NCI-H2107 (cell line): ENCODE measurements at regions not wholly inside any gene's neighbourhood (a gene's known extent, or its start where the extent isn't known, plus 50 kb on each side); places are given as distances from the start of the nearest gene placed in this dataset.

Experiments used
- DNase-seq: peaks from one replicate; lab custom pipeline; 2025; lab: John Stamatoyannopoulos, UW

DNA sequence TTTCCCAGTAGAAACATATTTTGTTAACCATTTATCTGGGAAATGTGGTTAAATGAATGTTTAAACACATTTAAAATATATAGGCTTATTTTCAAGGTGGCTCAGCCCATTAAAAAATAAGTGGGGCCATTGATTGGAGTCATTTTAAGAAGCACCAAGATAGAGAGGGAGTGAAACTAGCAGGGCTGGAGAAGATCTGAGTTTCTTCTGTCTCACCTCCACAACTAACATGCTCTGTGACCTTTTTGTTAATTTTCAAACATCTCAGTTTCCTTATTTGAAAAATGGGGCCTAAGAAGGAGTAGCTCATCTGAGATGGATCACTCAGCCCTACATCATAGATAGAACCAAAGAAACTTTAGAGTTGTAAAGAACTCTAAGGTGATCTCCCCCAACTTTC is 254.8 kb downstream of the KCNS3 start:
- DNase-seq: no peak

- no peak for DNase-seq
Measured at GRCh38 chr2:18132697-18133096, 254.2 kb downstream of the KCNS3 start.

DNA sequence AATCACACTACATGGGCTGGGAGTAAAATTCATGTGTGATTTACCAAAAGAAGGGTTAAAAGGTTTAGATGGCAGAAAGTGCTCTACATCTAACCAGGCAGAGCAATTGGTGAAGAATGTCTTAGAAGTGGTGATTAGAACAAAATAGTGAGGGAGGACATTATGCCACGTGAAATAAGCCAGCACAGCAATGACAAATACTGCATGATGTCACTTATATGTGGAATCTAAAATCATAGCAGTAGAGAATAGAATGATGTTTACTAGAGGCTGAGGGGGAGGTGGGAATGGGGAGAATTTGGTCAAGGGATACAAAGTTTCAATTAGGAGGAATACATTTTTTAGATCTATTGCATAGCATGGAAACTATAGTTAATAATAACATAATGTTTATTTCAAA is 253.3 kb downstream of the KCNS3 start:
- DNase-seq: no peak

DNA sequence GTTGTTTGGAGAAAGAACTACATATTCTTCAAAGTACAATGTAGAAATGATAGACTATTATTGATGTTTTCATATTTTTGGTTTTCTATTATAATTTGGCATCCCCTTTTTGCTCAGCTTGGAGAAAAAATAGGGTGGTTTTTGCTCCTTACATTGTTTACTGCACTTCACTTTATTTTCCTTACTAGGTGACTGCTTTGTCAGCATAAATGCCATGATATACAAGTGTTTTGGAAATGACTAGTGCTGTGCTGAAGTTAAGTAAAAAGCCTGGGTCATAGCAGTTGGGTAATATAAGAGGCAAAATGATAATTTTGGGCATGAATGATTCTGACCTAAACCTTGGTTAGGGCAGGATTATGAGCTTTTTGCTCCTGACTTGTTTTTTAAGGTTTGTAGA is 250.9 kb downstream of the KCNS3 start:
- no peak for DNase-seq

GRCh38 chr2:18125303-18125702 is 246.8 kb downstream of the KCNS3 start:
- no peak for DNase-seq

DNA sequence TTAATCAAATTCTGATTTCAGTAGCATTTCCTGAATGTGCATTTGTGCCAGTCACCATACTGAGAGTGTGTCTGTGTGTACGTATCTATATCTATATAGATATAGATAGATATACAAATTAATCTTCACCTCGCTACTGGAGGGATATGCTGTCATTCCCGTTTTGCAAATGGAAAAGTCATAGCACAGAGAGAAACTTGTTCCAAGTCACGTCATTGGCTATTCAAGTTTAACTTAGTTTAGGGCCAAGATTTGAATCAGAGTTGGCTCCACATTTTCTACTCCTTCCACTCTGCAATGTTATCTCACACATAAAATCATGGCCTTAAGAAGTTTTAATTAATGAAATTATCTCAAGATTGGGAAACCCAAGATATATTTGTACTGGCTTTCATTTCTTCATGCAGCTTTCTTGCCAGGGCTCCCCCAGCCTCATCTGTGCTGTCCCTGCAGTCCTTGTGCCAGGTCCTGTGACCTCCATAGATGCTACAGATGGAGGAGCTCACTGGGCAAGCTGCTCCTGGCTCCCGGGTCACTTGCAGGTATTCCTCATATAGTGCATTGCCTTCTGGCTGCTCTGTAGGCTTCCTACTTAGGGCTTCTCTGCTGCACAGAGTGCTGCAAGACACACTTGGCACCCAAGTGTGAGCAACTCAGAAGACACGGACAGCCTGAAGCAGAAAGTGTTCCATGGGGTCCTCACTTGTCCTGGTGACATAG is 245.8 kb downstream of the KCNS3 start:
- no peak for DNase-seq

GRCh38 chr2:18123577-18123976 is 245.1 kb downstream of the KCNS3 start:
- DNase-seq: no peak

GRCh38 chr2:18123211-18123570 is 244.7 kb downstream of the KCNS3 start:
- no peak for DNase-seq

DNA sequence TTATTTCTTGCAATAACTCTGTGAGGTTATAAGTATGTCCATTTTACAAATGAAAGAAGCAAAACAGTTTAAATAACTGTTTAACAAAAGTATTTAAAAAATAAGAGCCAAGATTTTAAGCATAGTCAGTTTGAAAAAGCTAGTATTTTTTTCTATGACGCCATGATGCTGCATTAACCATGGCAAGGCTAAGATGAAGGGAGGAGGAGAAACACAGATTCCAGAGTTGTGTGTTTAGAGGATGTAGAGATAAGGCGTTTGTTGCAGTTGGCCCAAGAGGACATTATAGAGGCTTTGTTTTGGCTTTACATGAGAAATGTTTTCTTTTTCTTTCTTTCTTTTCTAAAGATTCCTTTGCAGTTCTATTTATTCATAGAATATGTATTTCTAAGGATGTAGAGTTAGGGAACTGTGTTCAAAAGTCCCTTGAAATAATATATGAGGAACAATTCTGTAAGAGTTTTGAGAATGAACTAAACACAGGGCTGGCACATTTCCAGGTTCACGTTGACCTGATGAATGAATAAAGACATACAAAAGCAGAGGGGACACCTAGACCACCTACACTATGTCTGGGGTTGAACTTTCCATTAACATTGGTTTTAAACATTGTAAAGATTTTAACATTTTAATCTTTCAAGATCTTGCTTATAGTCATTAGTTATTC is 244.2 kb downstream of the KCNS3 start:
- no peak for DNase-seq

DNA sequence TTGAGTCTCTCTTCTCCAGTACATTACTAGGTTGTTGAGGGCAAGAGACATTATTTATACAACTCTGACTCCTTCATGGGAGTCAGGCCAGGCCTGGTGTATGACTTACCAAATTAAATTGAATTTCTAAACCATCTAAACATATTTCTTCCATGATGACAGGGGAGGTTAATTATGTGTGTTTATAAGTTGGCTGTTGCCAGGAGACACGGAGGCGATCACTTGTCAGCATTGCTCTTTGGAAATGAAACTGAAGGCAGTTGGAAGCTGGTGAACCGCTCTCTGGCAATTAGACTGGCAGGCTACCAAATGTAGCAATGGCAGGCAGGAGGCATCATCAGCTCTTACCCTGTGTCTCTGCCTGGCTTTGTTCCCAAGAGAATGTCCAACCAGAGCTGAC is 241.4 kb downstream of the KCNS3 start:
- DNase-seq: no peak

DNA sequence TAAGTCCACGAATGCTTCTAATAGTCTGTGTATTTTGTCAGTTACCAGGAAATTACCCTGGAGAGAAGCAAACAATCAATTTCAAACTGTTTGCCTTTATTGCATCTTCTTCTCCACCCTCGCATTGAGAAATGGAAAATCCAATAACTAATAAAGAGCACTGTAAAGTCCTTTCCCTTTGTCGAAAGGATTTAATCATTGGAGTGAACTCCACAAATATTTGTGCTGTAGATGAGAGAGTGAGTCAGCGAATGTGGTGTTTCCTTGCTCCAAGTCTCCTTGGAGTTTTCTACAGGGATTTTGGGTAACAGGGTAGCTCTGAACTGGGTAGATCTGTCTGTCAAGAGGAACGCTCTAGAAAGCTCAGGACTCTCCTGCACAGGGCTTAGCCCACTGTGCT is 240.2 kb downstream of the KCNS3 start:
- DNase-seq: no peak

- no peak for DNase-seq
Measured at GRCh38 chr2:18117592-18117991, 239.1 kb downstream of the KCNS3 start.

DNA sequence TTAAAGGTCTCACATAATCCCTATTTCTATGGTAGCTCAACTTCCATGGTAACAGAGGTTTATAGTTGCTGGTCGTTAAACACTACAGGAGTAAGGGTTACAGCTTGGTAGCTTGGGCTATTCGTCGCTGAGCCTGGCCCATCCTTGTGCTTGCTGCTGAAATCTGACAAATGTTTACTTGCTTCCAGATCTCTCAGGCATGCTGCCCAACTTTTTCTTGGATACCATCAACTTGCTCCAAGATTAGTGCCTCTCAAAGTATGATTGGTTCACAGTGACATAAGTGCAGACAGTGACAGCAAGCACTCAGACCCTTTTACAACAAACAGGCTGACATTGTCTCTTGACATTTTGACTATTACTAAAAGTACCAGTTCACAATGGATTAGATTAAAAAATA is 231.8 kb downstream of the KCNS3 start:
- no peak for DNase-seq

- no peak for DNase-seq
Measured at GRCh38 chr2:18106841-18107240, 228.4 kb downstream of the KCNS3 start.

DNA sequence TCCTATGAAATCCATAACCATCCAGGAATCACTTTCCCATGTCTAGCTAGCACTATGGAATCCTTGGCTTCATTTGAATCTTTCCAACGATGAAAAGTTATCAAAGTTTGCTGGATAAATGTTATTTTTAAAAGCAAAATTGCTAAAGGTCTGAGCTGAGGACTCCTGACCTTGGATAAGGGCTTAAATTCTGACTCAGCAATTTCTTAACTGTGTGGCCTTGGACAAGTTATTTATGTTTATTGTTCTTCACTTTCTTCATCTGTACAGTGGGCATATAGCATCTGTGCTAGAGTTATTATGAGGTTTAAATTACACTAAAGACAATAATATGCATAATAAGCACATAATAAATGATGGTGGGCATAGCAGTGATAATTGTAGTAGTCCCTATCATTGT is 227.5 kb downstream of the KCNS3 start:
- DNase-seq: no peak

- no peak for DNase-seq
Measured at GRCh38 chr2:18104595-18105224, 226.2 kb downstream of the KCNS3 start.

GRCh38 chr2:18096836-18097405 is 218.5 kb downstream of the KCNS3 start:
- DNase-seq: no peak

GRCh38 chr2:18094277-18094676 is 215.8 kb downstream of the KCNS3 start:
- no peak for DNase-seq

GRCh38 chr2:18093196-18093595 is 214.7 kb downstream of the KCNS3 start:
- no peak for DNase-seq

DNA sequence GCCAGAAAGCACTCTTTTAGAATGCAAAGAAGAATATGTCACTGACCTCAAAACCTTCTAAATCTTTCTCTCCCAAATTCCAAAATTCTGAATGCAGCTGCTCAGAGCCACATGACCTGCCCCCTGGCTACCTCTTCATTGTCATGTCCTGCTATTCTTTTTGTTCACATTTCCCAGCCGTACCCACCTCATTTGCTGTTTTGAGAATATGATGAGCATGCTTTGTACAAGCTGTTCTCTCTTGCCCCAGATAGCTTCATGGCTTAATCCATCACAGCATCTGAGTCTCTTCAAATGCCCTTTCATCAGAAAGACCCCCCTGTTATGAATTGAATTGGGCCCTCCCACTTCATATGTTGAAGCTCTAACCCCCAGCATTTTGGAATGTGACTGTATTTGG is 214.3 kb downstream of the KCNS3 start:
- DNase-seq: no peak

DNA sequence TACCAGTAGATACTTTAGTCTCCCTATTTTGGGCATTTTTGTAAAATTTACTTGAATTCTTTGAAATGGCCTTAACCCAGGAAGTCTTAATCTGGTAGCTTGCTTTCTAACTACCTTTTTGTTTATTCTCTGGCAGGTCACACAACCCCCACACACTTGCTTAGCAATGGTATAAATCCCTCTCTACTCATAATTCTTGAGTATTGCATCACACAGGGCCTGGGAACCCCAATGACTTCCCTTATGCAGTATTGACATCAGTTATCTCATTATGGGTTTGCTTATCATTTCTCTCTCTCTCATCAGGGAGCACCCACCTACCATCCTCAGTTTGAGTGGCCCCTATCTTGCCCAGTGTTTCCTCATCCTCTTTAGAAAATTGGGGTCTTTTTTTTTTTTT is 207.1 kb downstream of the KCNS3 start:
- DNase-seq: no peak

DNA sequence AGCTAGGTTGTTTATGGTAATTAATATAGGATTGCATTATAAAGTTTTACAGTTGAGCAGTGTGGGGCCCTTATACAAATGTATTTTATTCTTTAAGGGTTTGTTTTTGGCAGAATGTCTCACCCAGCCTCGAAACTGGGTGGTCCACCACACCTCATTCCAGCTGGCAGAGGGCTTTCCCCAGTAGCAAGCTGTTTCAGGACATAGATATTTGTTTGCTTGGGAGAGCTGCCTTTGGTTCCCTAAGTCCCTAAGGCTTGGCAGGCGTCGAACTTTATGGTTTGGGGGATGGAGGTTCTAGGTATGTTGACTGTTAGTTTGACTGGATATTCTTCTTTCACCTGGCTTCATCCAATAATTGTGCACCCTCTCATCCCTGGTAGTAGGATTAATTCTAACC is 205.9 kb downstream of the KCNS3 start:
- DNase-seq: no peak

DNA sequence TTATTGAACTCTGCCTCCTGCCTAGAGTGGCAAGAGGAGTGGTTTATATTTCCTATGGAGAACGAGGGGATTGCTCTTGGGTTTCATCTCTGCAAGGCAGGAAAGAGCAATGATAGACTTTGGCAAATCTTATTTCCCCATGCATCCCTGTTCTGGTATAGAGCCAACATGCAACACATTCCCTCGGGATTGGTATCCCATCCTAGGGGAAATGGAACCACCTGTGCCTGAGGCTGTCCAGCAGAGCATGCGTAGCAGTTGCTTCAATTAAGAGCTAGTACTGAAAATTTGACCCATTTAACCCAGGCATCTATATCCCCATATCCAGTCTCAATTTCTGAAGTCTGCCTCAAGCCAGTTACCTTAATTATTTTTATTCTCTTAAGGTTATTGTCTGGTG is 205.3 kb downstream of the KCNS3 start:
- DNase-seq: no peak
